ENCODE measurements at regions not wholly inside any gene's neighbourhood (a gene's known extent, or its start where the extent isn't known, plus 50 kb on each side); places are given as distances from the start of the nearest gene placed in this dataset.

- TF ChIP-seq SALL1 (CRISPR knock-in tag; IDR thresholded peaks at IDR 0.05) (peak; percentile 100), PHF20 (CRISPR knock-in tag; IDR thresholded peaks at IDR 0.05) (peak; percentile 53; the same call in 1 of the 2 replicates), ZNF451 (CRISPR knock-in tag; IDR thresholded peaks at IDR 0.05) (peak; percentile 94), ZNF460 (CRISPR knock-in tag; IDR thresholded peaks at IDR 0.05; ENCODE audit: borderline replicate concordance) (no peak), ZNF235 (CRISPR knock-in tag; IDR thresholded peaks at IDR 0.05; ENCODE audit: borderline replicate concordance) (peak; percentile 32; the same call in 1 of the 2 replicates), TSC22D2 (CRISPR knock-in tag; IDR thresholded peaks at IDR 0.05; ENCODE audit: borderline replicate concordance) (peak; percentile 77; the same call in 1 of the 2 replicates), ZNF674 (CRISPR knock-in tag; IDR thresholded peaks at IDR 0.05; ENCODE audit: low read depth) (no peak), ZFP91 (CRISPR knock-in tag; IDR thresholded peaks at IDR 0.05; ENCODE audit: borderline replicate concordance) (peak; percentile 94), REXO4 (CRISPR knock-in tag; IDR thresholded peaks at IDR 0.05; ENCODE audit: borderline replicate concordance) (peak; percentile 90; the same call in 1 of the 2 replicates), ZNF800 (CRISPR knock-in tag; IDR thresholded peaks at IDR 0.05) (no peak; the same call in 1 of the 2 replicates), RARG (CRISPR knock-in tag; IDR thresholded peaks at IDR 0.05; ENCODE audit: low read depth) (0 out of 2 replicates have a peak, but pooled peaks have one; percentile 85), HDAC2 (CRISPR knock-in tag; IDR thresholded peaks at IDR 0.05) (peak; percentile 100), KDM5B (CRISPR knock-in tag; IDR thresholded peaks at IDR 0.05; ENCODE audit: borderline replicate concordance) (peak; percentile 95), NFKB2 (CRISPR knock-in tag; IDR thresholded peaks at IDR 0.05; ENCODE audit: borderline replicate concordance) (peak; percentile 96), TBL1XR1 (IDR thresholded peaks at IDR 0.05; ENCODE audit: borderline replicate concordance, low read length, partially characterized antibody) (peak; percentile 98), ATF1 (CRISPR knock-in tag; IDR thresholded peaks at IDR 0.05) (peak; percentile 86; the same call in 1 of the 2 replicates), SRSF9 (IDR thresholded peaks at IDR 0.05; ENCODE audit: borderline replicate concordance, insufficient read depth, low read depth, low read length, poor library complexity, severe bottlenecking) (no peak), ZNF138 (CRISPR knock-in tag; IDR thresholded peaks at IDR 0.05; ENCODE audit: low read depth) (peak; percentile 56; the same call in 1 of the 2 replicates)
- TF ChIP-seq, protein P1, sequence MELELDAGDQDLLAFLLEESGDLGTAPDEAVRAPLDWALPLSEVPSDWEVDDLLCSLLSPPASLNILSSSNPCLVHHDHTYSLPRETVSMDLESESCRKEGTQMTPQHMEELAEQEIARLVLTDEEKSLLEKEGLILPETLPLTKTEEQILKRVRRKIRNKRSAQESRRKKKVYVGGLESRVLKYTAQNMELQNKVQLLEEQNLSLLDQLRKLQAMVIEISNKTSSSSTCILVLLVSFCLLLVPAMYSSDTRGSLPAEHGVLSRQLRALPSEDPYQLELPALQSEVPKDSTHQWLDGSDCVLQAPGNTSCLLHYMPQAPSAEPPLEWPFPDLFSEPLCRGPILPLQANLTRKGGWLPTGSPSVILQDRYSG (CRISPR knock-in tag; IDR thresholded peaks at IDR 0.05) = no peak
- TF ChIP-seq, protein P2, sequence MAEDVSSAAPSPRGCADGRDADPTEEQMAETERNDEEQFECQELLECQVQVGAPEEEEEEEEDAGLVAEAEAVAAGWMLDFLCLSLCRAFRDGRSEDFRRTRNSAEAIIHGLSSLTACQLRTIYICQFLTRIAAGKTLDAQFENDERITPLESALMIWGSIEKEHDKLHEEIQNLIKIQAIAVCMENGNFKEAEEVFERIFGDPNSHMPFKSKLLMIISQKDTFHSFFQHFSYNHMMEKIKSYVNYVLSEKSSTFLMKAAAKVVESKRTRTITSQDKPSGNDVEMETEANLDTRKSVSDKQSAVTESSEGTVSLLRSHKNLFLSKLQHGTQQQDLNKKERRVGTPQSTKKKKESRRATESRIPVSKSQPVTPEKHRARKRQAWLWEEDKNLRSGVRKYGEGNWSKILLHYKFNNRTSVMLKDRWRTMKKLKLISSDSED (CRISPR knock-in tag; IDR thresholded peaks at IDR 0.05) = no peak
- TF ChIP-seq, protein P3, sequence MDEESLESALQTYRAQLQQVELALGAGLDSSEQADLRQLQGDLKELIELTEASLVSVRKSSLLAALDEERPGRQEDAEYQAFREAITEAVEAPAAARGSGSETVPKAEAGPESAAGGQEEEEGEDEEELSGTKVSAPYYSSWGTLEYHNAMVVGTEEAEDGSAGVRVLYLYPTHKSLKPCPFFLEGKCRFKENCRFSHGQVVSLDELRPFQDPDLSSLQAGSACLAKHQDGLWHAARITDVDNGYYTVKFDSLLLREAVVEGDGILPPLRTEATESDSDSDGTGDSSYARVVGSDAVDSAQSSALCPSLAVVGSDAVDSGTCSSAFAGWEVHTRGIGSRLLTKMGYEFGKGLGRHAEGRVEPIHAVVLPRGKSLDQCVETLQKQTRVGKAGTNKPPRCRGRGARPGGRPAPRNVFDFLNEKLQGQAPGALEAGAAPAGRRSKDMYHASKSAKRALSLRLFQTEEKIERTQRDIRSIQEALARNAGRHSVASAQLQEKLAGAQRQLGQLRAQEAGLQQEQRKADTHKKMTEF (CRISPR knock-in tag; IDR thresholded peaks at IDR 0.05) = peak; percentile 99
Observed at GRCh38 chr16:85307552-85308364, 195.5 kb upstream of the CIBAR2 start (continued).
